ENCODE measurements at regions not wholly inside any gene's neighbourhood (a gene's known extent, or its start where the extent isn't known, plus 50 kb on each side); places are given as distances from the start of the nearest gene placed in this dataset.

DNA sequence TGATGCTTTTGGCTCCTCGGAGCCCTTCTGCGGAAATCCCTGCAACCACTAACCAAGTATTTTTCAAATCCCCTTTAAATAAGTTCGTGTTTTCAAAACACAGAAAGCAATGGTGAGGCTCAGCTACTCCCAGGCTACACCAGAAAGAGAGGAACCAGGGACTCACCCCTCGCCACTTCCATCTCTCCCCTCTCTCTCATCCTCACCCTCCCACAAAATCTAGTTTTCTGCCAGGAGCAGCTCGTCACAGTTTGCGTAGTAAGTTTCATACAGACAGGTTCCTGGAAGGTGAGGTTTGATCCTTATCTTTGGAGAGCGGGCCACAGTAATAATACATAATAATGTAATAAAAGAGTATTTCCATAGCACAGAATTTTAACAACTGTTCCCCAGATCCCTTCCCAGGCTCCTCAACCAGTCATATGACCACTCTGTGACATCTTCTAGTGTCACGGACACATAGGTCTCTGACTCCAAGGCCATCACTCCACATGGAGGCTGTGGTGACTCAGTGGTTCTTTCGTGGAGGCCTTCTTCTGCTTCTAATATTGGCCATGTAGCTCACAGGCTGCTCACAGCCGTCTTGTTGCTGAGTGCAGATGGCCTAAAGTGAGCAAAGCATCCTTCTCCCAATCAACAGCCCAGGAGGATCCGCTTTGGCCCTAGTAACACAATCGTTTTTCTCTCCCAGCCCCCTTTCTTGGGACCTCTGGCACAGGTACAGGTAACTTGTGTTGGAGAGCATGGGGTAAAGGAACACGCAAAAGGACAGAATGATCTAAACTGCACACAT lies 295.7 kb downstream of the CDC5L start:
- DNase-seq: no peak

DNA sequence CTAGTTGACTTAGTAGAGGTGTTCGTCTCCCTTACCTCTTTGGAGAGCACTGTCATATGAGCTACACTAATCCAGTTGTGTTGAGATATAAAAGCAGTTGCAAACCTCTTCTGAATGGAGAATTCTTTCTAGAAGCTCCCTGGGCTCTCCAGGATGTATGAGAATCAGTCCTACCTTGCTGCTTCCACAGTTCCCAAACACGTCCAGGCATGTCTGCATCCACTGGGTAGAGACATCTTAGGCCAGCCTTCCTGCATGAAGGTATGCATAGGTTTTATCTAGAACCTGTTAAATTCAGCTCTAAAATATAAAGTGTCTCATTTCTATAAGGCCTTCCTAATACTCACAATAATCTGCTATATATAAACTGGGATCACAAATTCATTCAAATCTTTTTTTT lies 297.7 kb downstream of the CDC5L start:
- no peak for DNase-seq

DNA sequence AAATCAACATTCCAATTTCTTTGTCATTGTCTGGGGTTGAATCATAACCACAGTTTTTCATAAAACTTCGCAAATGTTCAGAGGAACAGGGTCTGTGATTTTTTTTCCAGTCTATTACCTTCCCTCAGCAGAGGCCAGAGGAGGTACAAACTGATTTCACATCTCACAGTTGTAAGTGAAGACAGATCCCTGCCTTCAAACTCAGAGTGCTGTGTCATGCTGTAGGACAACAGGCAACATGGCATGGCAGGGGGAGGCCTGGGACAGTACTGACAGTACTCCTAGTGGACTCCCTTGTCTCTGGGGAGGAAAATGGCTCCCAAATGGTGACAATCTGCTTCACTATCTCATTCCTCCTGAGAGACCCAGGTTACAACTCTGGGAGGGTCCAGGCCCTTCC lies 308.6 kb downstream of the CDC5L start:
- no peak for DNase-seq

DNA sequence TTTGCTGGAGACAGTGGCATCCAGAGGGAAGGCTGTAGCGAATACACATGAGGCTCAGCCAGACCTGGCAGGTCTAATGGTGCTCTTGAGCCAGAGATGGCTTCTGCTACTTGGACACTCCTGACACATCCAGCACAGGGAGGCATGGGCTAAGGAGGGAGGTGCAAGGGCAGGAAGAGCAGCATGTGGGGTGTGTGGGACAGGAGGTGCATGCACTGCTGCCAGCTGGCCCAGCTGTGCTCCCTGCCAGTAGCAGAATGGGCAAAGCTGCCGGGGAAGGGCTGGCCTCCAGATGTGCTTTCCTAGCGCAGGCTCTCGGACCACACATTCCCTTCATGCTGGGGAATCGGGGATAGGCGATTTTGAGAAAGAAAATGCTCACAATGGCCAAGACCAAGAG lies 309.2 kb downstream of the CDC5L start:
- no peak for DNase-seq

DNA sequence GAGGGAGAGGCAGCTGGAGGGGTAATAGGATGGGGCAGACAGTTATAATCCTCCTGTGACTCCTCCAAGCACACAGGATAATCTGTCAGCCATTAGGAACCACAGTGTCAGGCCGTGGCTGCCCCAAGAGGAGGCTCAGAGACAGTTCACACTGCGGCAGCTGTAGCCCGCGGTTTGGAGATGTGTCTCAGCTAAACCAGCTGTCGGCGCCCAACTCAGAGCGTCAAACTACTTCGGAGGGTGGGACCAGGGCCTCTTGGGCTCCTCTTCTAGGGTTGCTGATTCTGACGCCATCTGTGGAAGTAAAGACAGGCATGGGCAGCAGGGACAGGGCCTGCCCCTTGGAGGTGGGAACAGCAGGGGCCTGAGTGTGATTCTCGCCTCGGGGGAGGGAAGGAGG lies 309.8 kb downstream of the CDC5L start:
- no peak for DNase-seq

DNA sequence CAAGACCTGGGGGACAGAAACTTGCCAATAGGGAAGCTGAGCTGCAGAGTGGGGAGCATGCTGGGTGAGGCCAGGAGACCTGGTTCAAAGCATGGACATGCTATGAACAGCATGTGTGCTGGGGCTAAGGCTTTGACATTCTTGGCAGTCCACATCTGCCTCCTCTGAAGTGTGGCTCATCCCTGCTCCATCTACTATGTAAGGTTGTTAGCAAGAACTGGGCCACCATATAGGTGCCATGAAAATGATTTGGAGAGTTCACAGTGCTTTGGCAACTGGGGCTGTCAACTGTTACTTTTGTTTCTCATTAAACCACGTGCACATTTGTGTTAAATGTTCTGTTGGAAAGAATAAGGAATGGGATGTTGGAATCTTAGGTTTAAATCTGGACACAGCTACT lies 311.1 kb downstream of the CDC5L start:
- DNase-seq: no peak

DNA sequence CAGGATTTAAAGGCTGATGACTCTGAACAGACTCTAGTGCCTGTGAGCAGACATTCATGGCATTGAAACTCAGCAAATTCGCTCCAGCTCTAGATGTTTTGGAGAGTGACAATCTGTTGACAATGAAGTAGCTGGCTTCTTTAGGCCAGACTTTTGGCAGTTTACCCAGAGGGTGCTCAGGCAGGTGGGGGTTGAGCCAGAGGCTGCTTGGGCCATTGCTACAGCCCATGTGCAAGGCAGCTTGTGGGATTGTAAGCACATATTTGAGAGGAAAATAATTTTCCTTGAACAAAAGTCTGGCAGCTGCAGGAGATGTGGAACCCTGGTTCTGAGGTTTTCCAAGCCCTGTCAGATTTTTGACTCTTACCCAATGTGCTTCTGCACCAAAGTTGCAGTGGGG lies 311.6 kb downstream of the CDC5L start:
- DNase-seq: no peak

DNA sequence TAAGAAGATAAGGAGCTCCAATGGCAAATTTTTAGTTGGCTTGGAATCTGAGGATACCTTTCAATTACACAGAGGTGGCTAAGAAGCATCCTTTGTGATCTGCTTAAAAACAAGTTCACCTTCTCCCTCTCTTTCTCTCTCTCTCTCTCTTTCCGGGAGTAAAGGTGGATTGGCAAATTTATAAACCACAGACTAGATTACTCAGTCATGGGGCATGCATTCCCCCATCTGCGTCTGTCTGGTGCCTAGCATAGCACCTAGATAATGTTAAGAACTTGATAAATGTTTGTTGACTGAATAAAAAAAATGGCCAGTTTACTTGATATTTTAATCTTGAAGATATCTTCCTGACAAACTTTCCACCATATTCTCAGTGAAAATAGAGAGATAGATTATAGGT lies 312.3 kb downstream of the CDC5L start:
- no peak for DNase-seq

DNA sequence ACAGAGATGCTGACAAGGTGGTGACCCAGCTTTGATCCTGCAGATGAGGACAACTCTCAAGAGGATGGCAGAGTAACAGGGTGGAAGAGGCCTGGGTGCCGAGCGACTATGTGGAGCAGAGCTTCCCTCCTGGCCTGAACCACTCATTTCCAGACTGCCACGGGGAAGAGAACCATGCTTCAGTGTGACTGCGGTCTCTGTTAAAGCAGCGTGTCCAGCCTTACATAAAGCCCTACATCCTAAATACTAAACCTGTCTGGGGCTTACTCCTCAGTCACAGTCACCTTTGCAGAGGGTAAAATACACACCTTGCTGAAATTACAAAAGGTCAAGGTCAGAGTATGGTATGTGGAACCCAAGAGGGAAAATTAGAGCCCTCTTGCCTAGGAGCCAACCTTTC lies 312.9 kb downstream of the CDC5L start:
- DNase-seq: no peak

DNA sequence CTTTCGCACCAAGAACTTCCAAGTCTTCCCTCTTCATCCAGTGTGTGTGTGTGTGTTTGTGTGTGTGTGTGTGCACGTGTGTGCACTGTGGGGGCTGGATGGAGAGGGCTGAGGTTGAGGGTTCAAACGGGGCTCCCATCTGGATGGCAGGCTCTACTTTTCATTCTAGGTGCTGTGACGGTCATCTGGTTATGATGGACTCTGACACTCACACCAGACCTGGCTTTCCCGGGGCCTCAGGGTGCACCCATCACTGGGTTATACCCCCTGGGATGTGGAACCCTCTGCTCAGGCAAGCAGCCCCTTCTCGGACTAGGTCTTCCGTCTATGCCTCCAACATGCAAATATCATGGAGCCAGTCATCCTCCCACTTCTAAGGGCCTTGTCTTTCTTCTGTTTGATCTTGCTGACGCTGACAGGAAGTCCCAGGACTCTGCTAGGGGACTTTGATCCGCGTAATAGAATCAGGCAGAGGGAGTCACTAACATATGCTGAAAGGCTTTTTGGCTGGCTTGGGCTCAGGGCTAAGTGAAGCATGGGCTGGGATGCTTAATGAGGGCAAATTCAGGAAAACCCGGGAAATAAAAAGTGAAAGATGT lies 313.6 kb downstream of the CDC5L start:
- DNase-seq: no peak

DNA sequence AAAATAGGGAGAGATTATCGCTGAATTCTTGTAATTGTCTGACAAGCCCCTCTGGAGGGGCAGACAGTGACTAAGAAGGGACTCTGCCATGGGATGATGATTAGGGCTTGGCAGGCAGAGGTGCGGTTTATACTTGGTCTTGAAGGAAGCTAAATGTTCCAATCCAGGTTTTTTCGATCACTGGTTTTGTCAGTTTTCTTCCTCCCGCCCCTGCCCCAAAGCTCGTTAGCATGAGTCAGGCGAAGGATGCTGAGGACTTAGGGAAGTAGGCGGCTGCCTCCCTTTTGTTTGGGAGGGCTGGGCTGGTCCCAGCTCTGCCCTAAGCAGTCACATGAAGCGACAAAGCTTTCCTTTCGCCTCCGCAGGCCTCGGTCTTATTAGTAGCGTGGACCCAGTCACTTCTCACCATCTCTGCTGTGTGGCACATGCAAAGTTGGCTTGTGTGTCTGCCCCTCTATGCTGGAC lies 314.2 kb downstream of the CDC5L start:
- DNase-seq: no peak

DNA sequence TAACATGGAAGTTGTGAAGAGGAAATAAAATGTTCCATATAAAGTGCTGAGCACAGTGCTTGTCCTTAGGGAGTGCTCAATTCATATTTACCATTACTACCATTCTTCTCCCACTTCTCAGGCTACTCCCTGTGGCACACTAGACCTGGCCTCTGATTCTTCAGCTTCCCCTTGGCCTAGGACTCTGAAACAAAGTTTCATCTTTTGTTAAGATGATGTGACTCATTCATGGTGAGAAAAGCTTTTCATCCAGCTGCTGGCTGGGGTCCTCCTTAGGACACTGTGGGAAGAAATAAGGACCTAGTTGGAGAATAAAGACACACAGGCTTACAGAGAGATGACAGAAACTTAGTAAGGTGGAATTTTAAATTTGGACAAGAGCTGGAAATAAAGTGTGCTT lies 314.8 kb downstream of the CDC5L start:
- no peak for DNase-seq

DNA sequence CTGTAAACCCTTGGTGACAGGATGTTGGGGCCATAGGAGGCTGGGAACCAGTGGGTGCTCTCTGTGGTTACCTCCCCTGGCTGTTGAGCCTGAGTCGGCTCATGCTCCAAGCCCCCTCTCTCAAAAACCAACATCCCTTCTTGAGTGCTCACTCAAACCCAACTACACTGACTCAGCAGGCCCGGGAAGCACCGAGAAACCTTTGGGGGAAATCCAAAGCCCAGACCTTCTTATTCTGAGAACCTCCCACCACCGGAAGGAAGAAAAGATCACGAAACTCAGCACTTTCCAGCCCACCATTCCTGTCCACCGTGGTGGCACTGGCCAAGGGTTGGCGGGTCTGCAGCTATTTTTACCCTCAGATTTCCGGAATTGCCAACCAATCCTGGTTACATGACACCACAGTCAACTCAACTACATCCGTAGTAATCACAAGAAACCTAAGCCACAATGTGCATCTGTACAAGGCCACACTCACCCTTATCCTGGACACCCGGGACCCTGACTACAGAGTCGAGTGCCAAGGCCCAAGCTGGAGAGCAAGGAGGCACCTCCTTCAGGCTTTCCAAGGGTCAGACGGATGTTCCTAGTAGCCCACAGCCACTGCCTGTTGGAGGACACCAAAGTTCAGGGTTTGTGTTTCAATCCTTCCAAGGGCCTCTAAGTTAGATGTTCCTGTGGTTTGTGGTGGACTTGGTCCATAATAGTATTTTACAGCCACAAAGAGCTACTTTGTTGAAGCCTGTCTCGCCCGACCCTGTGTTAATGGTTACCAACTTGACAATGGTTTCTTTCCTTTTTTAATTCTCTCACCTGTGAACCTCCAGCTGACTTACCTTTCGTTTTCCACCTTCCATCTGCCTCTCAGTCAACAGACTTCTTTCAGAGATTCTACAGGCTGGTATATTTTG lies 317.0 kb downstream of the CDC5L start:
- DNase-seq: no peak

DNA sequence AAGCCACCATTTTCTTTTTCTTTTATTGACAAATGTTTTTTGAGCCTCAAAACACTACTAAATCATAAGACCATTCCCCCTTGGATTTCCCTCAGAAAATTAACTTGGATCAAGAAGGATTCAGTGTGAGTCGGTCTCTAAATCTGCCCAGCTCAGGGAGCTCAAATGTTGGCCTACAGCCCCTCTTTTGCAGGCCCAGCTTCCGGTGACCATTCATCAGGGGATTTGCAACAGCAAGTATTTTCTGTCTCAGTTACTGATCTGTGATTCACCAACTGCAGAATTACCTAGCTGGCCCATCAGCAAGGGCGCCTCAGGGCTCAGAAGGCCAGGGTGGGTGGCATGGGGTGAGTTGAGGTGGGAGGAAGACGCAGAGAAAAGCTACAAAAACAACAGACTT lies 318.1 kb downstream of the CDC5L start:
- no peak for DNase-seq

DNA sequence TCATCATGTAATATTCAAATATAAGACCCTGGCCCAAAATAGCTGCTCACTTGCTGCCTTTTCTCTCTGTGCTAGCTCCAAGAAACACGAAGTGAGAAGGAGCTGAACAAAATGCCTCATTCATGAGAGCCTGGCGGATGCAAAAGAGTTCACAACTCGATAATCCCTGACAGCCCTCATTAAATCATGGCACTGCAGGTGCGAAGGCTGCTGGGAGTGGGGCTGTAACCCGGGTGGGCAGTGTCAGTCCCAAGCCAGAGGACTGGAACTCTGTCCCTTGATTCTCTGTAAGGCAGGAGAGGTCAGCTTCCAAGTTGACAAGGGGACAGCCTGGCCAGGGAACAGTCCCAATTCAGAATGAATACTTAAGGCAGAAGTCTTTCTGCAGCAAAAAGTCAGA lies 318.5 kb downstream of the CDC5L start:
- no peak for DNase-seq

DNA sequence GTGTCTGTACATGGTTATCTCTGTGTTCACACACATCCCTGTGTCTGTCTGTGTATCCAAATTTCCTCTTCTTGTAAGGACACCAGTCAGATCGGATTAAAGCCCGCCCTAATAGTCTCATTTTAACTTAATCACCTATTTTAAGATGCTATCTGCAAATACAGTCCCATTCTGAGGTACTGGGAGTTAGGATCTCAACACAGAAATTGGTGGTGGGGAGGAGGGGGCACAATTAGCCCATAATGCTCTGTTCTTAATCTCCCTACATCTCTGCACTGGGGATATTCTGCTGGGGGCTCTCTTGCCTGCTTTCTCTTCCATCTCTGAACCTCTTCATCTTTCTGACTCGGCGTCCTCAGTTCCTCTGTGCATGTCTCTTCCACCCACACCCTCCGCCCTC lies 320.7 kb downstream of the CDC5L start:
- DNase-seq: no peak

DNA sequence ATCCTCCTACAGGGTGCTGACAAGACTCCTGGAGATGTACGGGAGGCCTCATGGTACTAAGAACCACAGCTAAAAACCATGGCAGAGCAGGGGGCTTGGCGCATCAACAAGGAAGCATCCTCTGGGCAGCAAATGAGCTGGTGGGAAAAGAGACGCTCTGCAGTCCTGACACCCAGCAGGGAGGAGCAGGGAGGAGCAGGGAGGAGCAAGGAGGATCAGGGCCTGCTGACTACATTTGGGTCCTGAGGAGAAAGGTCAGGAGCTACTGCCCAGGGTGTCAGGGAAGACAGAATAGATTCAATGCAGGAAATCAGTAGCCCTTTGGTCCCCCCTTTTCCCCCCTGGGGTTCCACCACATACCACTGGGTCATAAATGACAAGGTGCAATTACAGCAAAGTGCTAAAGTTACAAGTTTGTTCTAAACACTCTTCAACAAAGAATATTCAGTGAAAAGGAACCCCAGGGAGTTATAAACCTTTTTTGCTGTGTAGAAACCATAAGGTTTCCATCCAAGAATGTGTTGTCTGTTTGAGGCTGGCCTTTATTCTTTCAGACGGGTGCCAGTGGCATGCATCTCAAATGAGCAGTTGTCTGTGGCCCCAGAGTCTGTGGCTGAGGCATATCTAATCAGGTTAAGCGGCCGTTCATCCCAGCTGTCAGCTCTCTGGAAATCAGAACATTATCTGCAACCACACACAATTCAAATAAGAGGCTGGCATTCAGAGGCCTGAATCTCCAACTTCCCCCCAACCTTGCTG lies 325.0 kb downstream of the CDC5L start:
- DNase-seq: no peak

DNA sequence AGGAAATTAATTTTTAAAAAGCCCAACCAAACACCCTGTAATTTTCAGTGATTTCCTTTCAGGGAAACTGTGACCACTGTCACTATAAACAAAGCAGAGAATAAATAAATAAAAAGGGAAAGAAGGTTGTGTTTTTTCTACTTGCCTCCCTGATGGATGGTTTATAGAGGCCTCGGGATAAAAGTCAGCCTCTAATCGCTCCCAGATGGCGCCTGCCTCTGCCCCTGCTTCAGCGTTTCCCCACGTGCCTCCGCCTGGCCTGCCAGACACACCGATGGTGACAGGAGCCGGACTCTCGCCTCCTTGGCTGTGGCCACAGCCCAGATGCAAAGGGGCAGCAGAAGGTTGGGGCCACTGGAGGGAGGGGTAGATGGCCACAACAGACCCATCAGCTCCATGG lies 327.7 kb downstream of the CDC5L start:
- no peak for DNase-seq

DNA sequence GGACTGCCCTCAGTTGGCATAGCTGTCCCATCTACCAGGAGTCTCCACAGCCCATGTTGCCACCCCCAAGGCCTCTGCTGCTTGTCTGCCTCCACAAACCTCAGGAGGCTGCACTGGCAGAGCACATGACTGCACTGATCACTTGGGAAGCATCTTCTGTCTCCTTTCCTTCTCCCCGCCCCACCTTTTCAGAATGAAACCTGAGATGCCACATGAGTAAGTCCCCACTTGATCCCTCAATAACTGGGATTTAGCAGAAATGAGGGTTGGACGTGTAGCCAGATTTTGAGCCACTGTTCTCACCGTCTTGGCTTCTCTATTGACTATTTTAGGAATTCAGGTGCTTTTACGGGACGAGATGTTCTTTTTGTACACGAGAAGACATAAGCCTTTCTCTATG lies 328.4 kb downstream of the CDC5L start:
- no peak for DNase-seq

DNA sequence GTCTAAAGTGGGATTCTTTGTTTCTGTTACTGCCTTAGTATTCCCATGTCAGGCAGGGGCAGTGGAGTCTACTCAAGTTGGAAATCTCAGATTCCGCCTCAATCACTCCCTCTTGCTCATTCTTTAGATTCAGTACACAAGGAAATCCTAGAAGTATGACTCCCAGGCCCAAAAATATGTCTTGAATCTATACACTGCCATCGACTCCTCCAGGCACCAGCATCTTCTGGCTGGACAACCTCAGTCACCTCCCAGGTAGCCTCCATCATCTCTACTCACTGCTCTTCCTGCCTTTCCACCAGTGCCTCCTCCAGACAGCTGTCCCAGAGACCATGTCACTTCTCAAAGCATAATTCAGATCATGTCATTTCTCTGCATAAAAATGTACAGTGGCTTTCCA lies 329.9 kb downstream of the CDC5L start:
- DNase-seq: no peak

DNA sequence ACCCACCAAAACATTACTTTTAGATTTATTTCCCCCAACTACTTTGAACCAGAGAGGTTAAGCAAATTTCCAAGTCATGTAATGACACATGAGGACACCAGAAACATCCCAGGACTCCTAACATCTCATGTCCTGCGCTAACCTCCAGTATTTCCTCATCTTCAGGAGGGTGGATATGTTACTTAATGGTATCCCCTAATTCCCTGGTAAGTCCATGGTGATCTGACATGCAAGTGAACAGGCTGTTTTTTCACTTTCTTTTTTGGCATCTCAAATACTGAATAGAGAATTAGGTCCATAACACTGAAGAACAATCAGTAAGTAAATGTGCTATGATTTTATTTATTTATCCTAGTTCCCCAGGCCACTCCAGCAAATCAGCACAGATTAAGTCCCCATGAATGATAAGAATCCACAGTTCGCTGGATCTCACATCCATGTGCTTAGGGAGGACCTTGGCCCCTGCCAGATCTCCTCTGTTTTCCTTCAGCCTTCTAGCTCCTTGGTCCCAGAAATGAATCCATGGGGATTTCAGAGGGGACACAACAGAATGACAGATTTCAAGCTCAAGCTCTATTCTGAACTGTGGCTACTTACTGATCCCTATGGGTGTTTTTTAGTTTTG lies 334.6 kb downstream of the CDC5L start:
- no peak for DNase-seq

DNA sequence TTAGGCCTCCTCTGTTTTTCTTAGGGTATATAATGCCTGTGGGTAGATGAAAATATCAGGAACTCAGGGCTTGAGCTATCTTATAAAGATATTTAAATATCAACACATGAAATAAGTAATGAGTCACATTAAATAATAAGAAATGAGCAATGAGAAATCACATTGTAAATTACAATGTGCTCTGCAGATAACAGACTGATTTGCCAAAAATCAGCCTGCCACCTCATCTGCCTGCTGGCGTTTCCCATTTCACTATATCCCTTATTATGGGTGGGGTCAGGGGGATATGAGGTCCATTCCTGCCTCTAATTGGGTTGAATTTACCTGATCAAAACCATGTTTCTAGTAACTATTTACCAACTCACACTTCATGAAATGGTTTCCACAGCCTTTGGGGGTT lies 335.2 kb downstream of the CDC5L start:
- DNase-seq: no peak

Data from CD4-positive, alpha-beta T cell treated with Interleukin-17A for 1 hour (primary cell).